ENCODE measurements at regions not wholly inside any gene's neighbourhood (a gene's known extent, or its start where the extent isn't known, plus 50 kb on each side); places are given as distances from the start of the nearest gene placed in this dataset.

DNA sequence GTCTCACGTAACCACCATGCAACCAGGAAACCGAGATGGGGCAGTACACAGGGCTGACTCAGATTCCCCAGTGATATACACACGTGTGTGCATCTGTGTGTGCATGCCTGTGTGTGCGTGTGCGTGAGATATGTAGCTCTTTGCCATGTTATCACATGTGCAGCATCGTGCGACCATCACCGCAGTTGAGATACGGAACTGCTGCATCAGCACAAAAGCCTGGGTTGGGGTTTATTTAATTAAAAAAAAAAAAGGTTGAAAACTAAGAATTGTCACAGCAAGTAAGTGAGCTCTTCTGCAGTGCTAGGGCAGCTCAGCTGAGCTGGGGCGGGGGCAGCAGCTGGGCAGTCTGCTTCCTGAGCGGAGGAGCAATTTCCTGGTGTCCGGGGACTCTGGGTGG is 152.5 kb downstream of the RBFOX3 start:
- no peaks in the 10 kb centered on the region for H3K4me1 ChIP-seq
- no peak overlapping the region for H3K27ac ChIP-seq
- DNase-seq (no peak), ATAC-seq (no peak)
- H3K4me3 ChIP-seq: no peak overlapping the region
- WGBS (ENCODE audit: insufficient coverage, low coverage, low lambda C conversion rate, missing lambda C conversion rate): 56% methylated on average over 11 of the region's 12 CpGs
- H3K36me3 ChIP-seq: no peaks in the 10 kb centered on the region
- no peaks in the 10 kb centered on the region for H3K27me3 ChIP-seq
- no peaks in the 10 kb centered on the region for H3K9me3 ChIP-seq
- intact Hi-C loops (cut with DNase I): no loop called here
- TF ChIP-seq, protein P1, sequence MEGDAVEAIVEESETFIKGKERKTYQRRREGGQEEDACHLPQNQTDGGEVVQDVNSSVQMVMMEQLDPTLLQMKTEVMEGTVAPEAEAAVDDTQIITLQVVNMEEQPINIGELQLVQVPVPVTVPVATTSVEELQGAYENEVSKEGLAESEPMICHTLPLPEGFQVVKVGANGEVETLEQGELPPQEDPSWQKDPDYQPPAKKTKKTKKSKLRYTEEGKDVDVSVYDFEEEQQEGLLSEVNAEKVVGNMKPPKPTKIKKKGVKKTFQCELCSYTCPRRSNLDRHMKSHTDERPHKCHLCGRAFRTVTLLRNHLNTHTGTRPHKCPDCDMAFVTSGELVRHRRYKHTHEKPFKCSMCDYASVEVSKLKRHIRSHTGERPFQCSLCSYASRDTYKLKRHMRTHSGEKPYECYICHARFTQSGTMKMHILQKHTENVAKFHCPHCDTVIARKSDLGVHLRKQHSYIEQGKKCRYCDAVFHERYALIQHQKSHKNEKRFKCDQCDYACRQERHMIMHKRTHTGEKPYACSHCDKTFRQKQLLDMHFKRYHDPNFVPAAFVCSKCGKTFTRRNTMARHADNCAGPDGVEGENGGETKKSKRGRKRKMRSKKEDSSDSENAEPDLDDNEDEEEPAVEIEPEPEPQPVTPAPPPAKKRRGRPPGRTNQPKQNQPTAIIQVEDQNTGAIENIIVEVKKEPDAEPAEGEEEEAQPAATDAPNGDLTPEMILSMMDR (IDR thresholded peaks at IDR 0.05): no peak
- TF ChIP-seq POLR2A (IDR thresholded peaks at IDR 0.05): no peak

DNA sequence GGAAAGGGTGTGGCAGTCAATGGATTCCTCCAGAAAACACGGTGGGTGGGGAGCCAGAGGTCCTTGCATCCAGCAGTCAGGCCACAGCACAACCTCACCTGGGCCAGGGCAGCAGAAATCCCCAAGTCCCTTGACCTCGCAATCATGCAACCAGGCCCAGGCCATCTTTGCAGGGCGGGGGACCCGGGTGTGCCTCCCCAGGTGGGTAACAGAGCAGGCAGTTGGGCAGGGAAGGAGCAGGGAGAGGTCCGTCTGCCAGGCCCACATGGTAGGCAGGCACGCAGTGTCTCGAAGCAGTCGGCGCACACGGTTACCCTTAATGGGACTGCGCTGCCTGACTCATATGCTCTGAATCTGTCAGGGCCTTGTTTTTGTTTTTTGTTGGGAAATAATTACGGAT is 153.0 kb downstream of the RBFOX3 start:
- no peak for ATAC-seq

DNA sequence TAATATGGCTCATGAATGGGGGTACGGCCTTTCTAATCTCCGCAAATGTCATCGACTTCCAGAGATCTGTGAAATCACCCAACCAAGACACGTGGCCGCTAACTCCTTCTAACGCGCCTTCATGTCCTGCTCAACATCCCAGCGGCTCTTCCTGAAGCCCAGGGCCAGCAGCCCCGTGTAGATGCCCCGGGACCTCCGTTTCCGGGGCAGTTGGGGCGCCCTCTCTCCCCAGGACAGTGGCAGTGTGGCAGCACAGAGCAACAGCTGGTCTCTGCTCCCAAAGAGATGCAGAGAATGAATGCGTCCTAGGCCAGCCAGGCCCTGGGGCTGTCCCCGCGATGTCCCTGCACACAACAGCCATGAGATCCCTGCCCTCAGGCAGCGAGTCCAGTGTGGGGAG is 153.5 kb downstream of the RBFOX3 start:
- Histone ChIP-seq H3K9me3 (no peaks in the 10 kb centered on the region), H3K4me3 (no peak overlapping the region), H3K36me3 (no peaks in the 10 kb centered on the region), H3K27ac (no peak overlapping the region), H3K27me3 (no peaks in the 10 kb centered on the region), H3K4me1 (no peaks in the 10 kb centered on the region)
- no peak for DNase-seq
- ATAC-seq: no peak
- TF ChIP-seq, protein P1 (IDR thresholded peaks at IDR 0.05): no peak
- no peak for TF ChIP-seq POLR2A (IDR thresholded peaks at IDR 0.05)
- intact Hi-C loops (cut with DNase I): no loop called here
- WGBS (ENCODE audit: insufficient coverage, low coverage, low lambda C conversion rate, missing lambda C conversion rate): 28% methylated on average over 5 of the region's 17 CpGs

More for the DNA sequence above, 153.0 kb downstream of the RBFOX3 start:
- Histone ChIP-seq H3K36me3 (no peaks in the 10 kb centered on the region), H3K4me3 (no peak overlapping the region), H3K27ac (no peak overlapping the region), H3K27me3 (no peaks in the 10 kb centered on the region), H3K9me3 (no peaks in the 10 kb centered on the region), H3K4me1 (no peaks in the 10 kb centered on the region)
- WGBS (ENCODE audit: insufficient coverage, low coverage, low lambda C conversion rate, missing lambda C conversion rate): 23% methylated on average over 2 of the region's 12 CpGs
- TF ChIP-seq, protein P1 (IDR thresholded peaks at IDR 0.05): no peak
- no peak for TF ChIP-seq POLR2A (IDR thresholded peaks at IDR 0.05)
- intact Hi-C loops (cut with DNase I): no loop called here
- no peak for DNase-seq

DNA sequence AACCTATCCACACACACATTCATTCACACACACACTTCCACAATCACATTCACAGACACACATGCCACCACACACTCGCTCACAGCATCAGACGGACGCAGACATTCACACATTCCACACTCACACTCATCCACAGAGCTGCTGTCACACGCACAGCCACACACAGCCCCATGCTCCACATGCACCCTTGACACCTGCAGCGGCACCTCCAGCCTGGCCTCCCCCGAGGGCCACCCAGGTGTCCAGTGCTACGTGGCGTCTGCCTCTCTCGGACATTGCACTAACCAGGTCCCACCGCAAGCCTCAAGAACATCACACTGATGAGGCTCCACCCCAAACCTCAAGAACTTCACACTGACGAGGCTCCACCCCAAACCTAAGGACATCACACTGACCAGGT is 155.2 kb downstream of the RBFOX3 start:
- no peak for ATAC-seq
- DNase-seq: no peak
- Histone ChIP-seq H3K36me3 (no peaks in the 10 kb centered on the region), H3K27me3 (no peaks in the 10 kb centered on the region), H3K27ac (no peak overlapping the region), H3K9me3 (no peaks in the 10 kb centered on the region), H3K4me1 (no peaks in the 10 kb centered on the region), H3K4me3 (no peak overlapping the region)
- TF ChIP-seq POLR2A (IDR thresholded peaks at IDR 0.05): no peak
- TF ChIP-seq, protein P1 (IDR thresholded peaks at IDR 0.05): no peak
- intact Hi-C loops (cut with DNase I): no loop called here
- 60% methylated on average over 7 of the region's 11 CpGs for WGBS (ENCODE audit: insufficient coverage, low coverage, low lambda C conversion rate, missing lambda C conversion rate)

DNA sequence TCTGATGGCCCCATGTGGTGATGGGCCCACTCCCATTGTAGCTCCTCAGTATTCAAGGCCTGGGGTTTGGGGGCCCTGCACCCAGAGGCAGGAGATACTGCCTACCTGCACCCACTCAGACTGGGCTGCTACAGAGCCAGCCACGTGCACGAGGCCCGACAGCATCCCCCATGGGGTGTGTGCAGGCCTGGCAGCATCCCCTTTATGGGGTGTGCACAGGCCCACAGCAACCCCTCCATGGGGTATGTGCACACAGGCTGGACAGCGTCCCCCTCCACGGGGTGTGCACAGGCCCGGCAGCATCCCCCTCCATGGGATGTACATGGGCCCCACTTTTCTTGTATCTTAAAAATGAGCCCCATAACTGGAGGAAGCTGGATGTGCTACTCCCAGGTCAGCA is 156.0 kb downstream of the RBFOX3 start:
- H3K4me1 ChIP-seq: no peaks in the 10 kb centered on the region
- intact Hi-C loops (cut with DNase I): no loop called here
- no peak overlapping the region for H3K4me3 ChIP-seq
- DNase-seq: no peak
- no CpG with 5 or more reads among the region's 6 CpGs for WGBS (ENCODE audit: insufficient coverage, low coverage, low lambda C conversion rate, missing lambda C conversion rate)
- H3K27ac ChIP-seq: no peak overlapping the region
- H3K9me3 ChIP-seq: no peaks in the 10 kb centered on the region
- H3K36me3 ChIP-seq: no peaks in the 10 kb centered on the region
- TF ChIP-seq, protein P1 (IDR thresholded peaks at IDR 0.05): no peak
- no peak for TF ChIP-seq POLR2A (IDR thresholded peaks at IDR 0.05)
- ATAC-seq: no peak
- H3K27me3 ChIP-seq: no peaks in the 10 kb centered on the region
